Endothelial cell (in vitro differentiated cells): ENCODE measurements at regions not wholly inside any gene's neighbourhood (a gene's known extent, or its start where the extent isn't known, plus 50 kb on each side); places are given as distances from the start of the nearest gene placed in this dataset.

Experiments
- DNase-seq: peaks from one replicate; pipeline ENCODE4 v3.0.0; 2021; ENCODE audit warnings: low spot score
- H3K27ac Mint-ChIP-seq: one replicate; pipeline ENCODE4 v1.8.0; 2021; ENCODE audit warnings: mixed read lengths, inconsistent platforms; ENCODE audit not compliant: unreplicated experiment
- H3K27me3 Mint-ChIP-seq: one replicate; pipeline ENCODE4 v1.8.0; 2021; ENCODE audit warnings: mild to moderate bottlenecking, moderate library complexity, mixed read lengths, inconsistent platforms; ENCODE audit not compliant: unreplicated experiment
- H3K36me3 Mint-ChIP-seq: one replicate; pipeline ENCODE4 v1.8.0; 2021; ENCODE audit warnings: mild to moderate bottlenecking, low read depth, mixed read lengths, inconsistent platforms; ENCODE audit not compliant: unreplicated experiment
- H3K4me1 Mint-ChIP-seq: one replicate; pipeline ENCODE4 v1.8.0; 2021; ENCODE audit warnings: mild to moderate bottlenecking, mixed read lengths, inconsistent platforms; ENCODE audit not compliant: unreplicated experiment
- H3K4me3 Mint-ChIP-seq: one replicate; pipeline ENCODE4 v1.8.0; 2021; ENCODE audit warnings: mild to moderate bottlenecking, mixed read lengths, inconsistent platforms; ENCODE audit not compliant: unreplicated experiment
- H3K9me3 Mint-ChIP-seq: one replicate; pipeline ENCODE4 v1.8.0; 2021; ENCODE audit warnings: mixed read lengths, inconsistent platforms; ENCODE audit not compliant: unreplicated experiment
- TF ChIP-seq, protein P1 (sequence below): fragments of 200-600 bp; sonication (generic); IDR thresholded peaks from one replicate; pipeline ENCODE4 v1.5.0; 2021; ENCODE audit warnings: antibody characterized with exemption; ENCODE audit not compliant: unreplicated experiment

DNA sequence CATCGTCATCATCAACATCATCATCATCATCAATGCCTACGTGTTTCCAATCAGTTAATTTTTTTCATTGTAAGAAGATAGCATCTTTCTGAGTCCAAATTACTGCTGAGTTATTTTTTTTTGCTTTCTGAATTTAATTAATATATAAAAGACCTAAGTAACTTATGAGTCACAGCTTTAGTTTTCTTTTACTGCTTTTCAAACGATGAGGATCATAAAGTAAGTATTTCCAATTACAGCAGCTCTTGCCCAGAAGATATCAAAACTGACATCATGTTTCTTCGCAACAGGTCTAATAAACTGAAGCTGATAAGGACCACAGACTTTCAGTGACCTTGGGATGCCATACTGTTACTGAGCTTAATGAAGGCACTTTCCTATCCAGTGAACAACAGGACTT, 442.2 kb downstream of the DSEL start:
- TF ChIP-seq, protein P1, sequence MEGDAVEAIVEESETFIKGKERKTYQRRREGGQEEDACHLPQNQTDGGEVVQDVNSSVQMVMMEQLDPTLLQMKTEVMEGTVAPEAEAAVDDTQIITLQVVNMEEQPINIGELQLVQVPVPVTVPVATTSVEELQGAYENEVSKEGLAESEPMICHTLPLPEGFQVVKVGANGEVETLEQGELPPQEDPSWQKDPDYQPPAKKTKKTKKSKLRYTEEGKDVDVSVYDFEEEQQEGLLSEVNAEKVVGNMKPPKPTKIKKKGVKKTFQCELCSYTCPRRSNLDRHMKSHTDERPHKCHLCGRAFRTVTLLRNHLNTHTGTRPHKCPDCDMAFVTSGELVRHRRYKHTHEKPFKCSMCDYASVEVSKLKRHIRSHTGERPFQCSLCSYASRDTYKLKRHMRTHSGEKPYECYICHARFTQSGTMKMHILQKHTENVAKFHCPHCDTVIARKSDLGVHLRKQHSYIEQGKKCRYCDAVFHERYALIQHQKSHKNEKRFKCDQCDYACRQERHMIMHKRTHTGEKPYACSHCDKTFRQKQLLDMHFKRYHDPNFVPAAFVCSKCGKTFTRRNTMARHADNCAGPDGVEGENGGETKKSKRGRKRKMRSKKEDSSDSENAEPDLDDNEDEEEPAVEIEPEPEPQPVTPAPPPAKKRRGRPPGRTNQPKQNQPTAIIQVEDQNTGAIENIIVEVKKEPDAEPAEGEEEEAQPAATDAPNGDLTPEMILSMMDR: no peak
- no peak overlapping the region for H3K27ac Mint-ChIP-seq
- DNase-seq: no peak
- no peaks in the 10 kb centered on the region for H3K36me3 Mint-ChIP-seq
- H3K27me3 Mint-ChIP-seq: no peaks in the 10 kb centered on the region
- no peaks in the 10 kb centered on the region for H3K9me3 Mint-ChIP-seq
- peaks cover 12% of the 10 kb centered on the region for H3K4me1 Mint-ChIP-seq
- H3K4me3 Mint-ChIP-seq: no peak overlapping the region

DNA sequence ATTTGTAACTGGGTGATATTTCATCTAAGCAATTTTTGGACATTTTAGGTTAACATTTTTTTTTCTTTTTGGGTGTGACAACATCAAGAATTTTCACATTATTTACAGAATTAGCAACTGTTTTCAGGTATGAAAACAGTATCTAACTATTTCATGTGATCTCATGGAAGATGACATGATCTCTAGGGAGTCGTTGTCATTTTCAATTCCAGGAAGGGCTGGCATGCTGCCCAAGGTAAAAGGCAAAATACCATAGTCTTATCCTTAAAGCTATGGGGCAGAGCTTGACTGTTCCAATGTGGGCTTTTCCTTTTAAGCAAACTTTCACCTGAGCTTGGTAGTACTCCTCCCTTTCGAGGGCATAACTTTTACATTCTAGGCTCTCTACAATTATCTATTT, 443.7 kb downstream of the DSEL start:
- no peak overlapping the region for H3K4me3 Mint-ChIP-seq

DNA sequence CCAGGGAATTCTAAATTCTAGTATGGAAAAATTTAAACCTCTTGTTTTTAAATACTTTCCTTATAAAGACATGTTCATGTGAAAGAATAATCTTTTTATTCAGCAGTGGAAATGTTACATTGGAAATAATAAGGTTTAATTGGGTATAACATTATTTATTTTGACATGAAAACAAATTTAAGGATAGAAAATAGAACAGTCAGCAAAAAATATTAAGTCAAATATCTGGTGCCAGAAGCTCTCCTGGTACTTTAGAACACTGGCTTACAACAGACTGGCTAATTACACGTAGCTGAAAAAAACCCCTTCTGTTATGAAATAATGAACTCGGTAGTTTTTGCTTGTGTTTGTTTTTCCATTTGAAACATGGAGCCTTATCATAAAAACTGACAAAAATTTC, 447.9 kb downstream of the DSEL start:
- no peak overlapping the region for H3K4me3 Mint-ChIP-seq

More for the DNA sequence above, 443.7 kb downstream of the DSEL start:
- Mint-ChIP-seq H3K27me3 (no peaks in the 10 kb centered on the region), H3K9me3 (no peaks in the 10 kb centered on the region), H3K4me1 (peaks cover 12% of the 10 kb centered on the region), H3K27ac (no peak overlapping the region), H3K36me3 (no peaks in the 10 kb centered on the region)
- TF ChIP-seq, protein P1: no peak
- no peak for DNase-seq

DNA sequence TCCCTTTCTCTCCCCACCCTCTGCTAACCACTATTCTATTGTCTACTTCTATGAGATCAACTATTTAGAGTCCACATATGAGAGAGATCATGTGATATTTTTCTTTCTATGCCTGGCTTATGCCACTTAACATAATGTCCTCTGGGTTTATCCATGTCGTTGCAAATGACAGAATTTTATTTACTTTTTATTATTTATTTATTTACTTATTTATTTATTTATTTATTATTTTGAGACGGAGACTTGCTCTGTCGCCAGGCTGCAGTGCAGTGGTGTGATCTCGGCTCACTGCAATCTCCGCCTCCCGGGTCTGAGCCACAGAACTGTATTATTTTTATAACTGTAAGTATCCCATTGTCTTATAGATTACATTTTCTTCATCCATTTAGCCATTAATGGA, 443.4 kb upstream of the CDH19 start:
- Mint-ChIP-seq H3K36me3 (no peaks in the 10 kb centered on the region), H3K9me3 (no peaks in the 10 kb centered on the region), H3K27ac (no peak overlapping the region), H3K4me3 (no peak overlapping the region), H3K4me1 (no peaks in the 10 kb centered on the region), H3K27me3 (peaks cover 2% of the 10 kb centered on the region)
- no peak for DNase-seq
- TF ChIP-seq, protein P1: no peak

More for the DNA sequence above, 447.9 kb downstream of the DSEL start:
- Mint-ChIP-seq H3K9me3 (no peaks in the 10 kb centered on the region), H3K4me1 (no peaks in the 10 kb centered on the region), H3K27me3 (no peaks in the 10 kb centered on the region), H3K36me3 (no peaks in the 10 kb centered on the region), H3K27ac (no peak overlapping the region)
- DNase-seq: no peak
- TF ChIP-seq, protein P1: no peak

DNA sequence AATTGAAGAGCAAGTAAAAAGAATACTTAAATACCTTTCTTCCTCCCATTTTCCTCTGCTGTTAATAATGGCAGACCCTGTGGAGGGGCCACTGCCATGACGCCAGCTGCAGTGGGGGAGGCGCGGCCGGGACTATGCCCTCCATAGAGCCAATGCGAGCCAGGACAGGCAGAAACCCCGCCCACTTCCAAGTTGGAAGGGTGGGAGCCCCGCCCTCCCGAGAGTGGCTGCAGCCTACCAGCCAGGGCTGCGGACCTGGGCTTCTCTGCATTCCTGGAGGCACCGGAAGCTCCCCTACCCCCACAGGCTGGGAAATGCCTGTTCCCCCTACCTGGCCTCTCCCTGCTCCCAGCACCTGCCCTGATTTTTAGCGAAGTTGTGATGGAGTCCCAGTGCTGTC, 439.4 kb upstream of the CDH19 start:
- DNase-seq: no peak
- no peak overlapping the region for H3K4me3 Mint-ChIP-seq
- H3K9me3 Mint-ChIP-seq: no peaks in the 10 kb centered on the region
- no peaks in the 10 kb centered on the region for H3K27me3 Mint-ChIP-seq
- H3K36me3 Mint-ChIP-seq: no peaks in the 10 kb centered on the region
- H3K27ac Mint-ChIP-seq: no peak overlapping the region
- no peaks in the 10 kb centered on the region for H3K4me1 Mint-ChIP-seq
- TF ChIP-seq, protein P1: no peak
